NT2/D1 (cell line): ENCODE measurements at regions not wholly inside any gene's neighbourhood (a gene's known extent, or its start where the extent isn't known, plus 50 kb on each side); places are given as distances from the start of the nearest gene placed in this dataset.

Experiments
- YY1 ChIP-seq: IDR thresholded peaks from 2 replicates; pipeline ENCODE4 v1.6.1; 2011; ENCODE audit not compliant: insufficient read length, insufficient read depth
- ZNF274 ChIP-seq: IDR thresholded peaks from 2 replicates; pipeline ENCODE4 v1.6.1; 2011; ENCODE audit warnings: mild to moderate bottlenecking, low read depth, low read length

- TF ChIP-seq YY1 (no peak), ZNF274 (no peak)
Measured at GRCh38 chr15:47334805-47335535, 382.3 kb upstream of the SEMA6D start.
